ENCODE measurements at regions not wholly inside any gene's neighbourhood (a gene's known extent, or its start where the extent isn't known, plus 50 kb on each side); places are given as distances from the start of the nearest gene placed in this dataset.
"Not testable (repeated sequence)": the region's sequence is repeated elsewhere in the genome, so short reads cannot be mapped to it uniquely, and the experiment has no call there.

- POLR2A ChIA-PET, CTCF ChIA-PET: not testable (repeated sequence)
These were observed 569.0 kb downstream of the GOLGA6L6 start for GRCh38 chr15:19972582-19972981.

- POLR2A ChIA-PET, CTCF ChIA-PET: not testable (repeated sequence)
These were observed 576.0 kb downstream of the GOLGA6L6 start for GRCh38 chr15:19965574-19965973.

- POLR2A ChIA-PET, CTCF ChIA-PET: not testable (repeated sequence)
These were observed 577.1 kb downstream of the GOLGA6L6 start for GRCh38 chr15:19964480-19964879.

GRCh38 chr15:19956124-19956796 lies 585.3 kb downstream of the GOLGA6L6 start:
- POLR2A ChIA-PET = no interaction called here

GRCh38 chr15:19944261-19944888 lies 597.2 kb downstream of the GOLGA6L6 start:
- POLR2A ChIA-PET = no interaction called here
- CTCF ChIA-PET = no interaction called here

More at GRCh38 chr15:19956124-19956796, 585.3 kb downstream of the GOLGA6L6 start:
- CTCF ChIA-PET = no interaction called here

GRCh38 chr15:19943515-19943914 lies 598.1 kb downstream of the GOLGA6L6 start:
- ChIA-PET POLR2A (no interaction called here), CTCF (no interaction called here)

GRCh38 chr15:19903281-19903680 lies 638.3 kb downstream of the GOLGA6L6 start:
- POLR2A ChIA-PET, CTCF ChIA-PET: not testable (repeated sequence)

GRCh38 chr15:19902388-19902787 lies 639.2 kb downstream of the GOLGA6L6 start:
- CTCF ChIA-PET, POLR2A ChIA-PET: not testable (repeated sequence)

- POLR2A ChIA-PET, CTCF ChIA-PET: not testable (repeated sequence)
These were observed 640.2 kb downstream of the GOLGA6L6 start for GRCh38 chr15:19901414-19901813.

GRCh38 chr15:19899021-19899824 lies 642.4 kb downstream of the GOLGA6L6 start:
- POLR2A ChIA-PET = no interaction called here
- CTCF ChIA-PET = no interaction called here

GRCh38 chr15:19888811-19889210 lies 652.8 kb downstream of the GOLGA6L6 start:
- POLR2A ChIA-PET = not testable (repeated sequence)

GRCh38 chr15:19844061-19844460 lies 697.5 kb downstream of the GOLGA6L6 start:
- CTCF ChIA-PET, POLR2A ChIA-PET: not testable (repeated sequence)

More at GRCh38 chr15:19888811-19889210, 652.8 kb downstream of the GOLGA6L6 start:
- CTCF ChIA-PET = not testable (repeated sequence)

All from activated CD8-positive, alpha-beta memory T cell treated with anti-CD3 and anti-CD28 coated beads for 36 hours (primary cell).